Fibroblast of skin of scalp (primary cell): ENCODE measurements at regions not wholly inside any gene's neighbourhood (a gene's known extent, or its start where the extent isn't known, plus 50 kb on each side); places are given as distances from the start of the nearest gene placed in this dataset.
A peak's percentile ranks its signal among the peaks of the same experiment; 100 is the strongest.

Source experiments
- DNase-seq: peaks from one replicate; pipeline ENCODE4 v3.0.0-alpha.2; 2013

DNA sequence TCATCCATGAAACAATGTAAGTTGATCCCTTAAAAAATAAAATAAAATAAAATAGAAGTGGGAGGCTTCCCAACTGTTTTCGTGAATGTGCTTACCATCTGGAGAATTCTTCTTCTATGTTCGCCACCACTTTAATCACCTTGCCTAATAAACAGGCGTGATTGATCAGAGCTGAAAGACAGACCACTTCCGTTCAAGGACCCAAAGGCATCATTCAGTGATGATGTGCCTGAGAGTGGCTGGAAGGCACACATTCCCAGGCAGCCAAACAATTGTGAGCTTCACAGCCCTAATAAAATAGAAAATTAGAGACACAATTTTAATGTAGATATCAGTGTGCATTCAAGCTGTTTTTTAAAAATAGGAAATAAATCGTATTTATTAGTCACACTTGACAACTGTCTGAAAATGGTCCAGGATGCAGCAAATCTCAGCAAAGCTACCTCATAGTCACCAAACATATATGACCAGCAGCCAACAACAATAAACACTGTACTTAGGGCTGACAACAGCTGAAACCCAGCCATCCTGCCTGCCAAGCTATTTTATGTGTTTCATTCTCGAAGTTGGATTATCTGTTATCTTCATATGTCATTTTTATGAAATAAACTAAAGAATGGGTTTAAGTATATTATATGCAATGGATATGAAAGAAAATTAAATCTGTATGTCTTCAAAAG is 163.2 kb upstream of the FAM9B start:
- no peak for DNase-seq

DNA sequence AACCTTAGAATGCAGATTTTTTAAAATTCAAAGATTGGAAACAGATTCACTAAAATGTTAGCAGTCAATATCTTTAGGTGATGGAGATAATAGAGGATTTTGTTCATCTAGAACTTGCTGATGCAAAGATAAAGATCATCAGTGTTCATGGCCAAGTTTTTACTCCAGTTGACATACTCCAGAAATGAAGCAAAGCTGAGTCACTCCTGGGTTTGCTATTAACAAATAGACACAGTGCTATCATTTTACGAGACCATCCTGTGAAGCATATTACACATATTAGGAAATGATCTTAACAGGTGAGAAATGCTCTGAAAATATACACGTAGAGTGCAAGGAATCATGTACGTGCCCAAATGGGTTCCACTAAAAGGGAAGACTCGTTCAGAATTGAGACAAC is 170.6 kb upstream of the FAM9B start:
- DNase-seq: no peak

DNA sequence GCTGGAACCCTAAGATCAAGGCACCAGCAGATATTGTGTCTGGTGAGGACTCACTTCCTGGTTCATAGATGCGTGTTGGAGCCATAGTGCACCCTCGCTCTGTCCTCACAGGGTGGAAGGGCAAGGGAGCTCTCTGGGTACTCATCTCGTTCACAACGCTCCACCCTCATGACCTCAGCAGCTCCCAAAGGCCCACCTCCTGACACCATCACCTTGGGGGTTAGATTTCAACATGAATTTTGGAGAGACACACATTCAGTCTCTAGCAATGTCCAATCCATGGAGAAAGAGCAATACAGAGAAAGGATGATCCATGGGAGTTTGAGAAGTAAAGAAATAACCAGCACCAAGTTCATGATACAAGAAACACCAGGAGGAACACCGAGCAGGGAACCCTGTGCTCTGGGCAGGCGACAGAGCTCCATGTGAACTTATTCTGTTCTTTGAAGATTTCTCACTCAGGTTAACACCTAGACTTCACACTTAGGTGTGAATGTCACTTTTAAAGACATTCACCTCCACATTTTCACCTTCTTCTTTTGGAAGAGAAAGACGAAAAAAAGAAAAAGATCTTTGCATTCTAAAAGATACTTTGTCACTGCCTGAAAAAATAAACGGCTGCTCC is 171.8 kb upstream of the FAM9B start:
- DNase-seq: no peak

DNA sequence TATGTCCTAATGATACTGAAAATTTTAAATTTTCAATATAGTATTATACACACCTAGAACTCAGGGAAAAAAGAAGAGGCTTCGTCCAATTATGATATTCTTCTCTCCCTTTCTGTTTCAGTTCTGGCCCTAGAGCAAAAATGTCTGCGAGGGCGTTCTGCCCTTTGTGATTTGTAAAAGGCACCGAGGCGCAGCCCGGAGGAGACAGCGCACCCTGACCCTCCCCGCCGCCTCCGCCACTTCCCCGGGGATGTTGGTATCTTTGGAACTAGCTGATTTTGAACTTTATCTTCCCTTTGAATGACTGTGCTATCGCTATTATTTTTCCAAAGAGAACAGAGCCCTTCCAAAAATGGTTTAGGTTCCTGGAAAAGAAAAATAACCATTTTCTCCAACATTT is 173.2 kb upstream of the FAM9B start:
- no peak for DNase-seq

DNA sequence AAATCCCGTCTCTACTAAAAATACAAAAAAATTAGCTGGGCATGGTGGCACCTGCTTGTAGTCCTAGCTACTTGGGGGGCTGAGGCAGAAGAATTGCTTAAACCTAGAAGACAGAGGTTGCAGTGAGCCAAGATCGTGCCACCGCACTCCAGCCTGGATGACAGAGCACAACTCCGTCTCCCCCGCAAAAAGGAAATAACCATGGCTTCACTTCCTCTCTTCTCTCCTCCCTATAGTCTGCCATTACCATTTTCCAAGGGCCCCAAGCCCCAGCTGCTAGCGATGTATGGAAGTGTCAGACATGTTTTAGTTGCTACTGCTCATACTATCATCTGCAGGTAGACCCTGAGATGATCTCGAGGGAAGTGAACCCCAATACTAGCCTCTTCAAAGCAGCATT is 177.3 kb upstream of the FAM9B start:
- no peak for DNase-seq

DNA sequence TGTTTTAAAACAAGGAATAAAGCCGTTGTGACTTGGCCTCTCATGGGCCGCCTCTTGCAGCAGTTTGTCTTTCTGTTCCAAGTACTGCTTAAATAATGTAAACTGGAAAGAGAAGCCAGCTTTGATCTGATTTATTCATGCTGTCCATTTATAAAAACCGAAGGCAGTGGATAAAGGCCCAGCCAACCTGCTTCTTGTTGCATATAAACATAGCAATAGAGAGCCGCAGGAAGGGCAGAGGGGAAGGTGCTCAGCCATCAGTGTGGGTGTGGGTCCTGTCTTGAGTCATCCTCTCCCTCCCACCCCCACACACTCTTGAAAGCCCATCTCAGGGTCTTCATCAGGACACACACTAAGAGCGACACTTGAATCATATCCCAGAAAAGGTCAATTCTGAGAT is 187.9 kb upstream of the FAM9B start:
- no peak for DNase-seq

DNA sequence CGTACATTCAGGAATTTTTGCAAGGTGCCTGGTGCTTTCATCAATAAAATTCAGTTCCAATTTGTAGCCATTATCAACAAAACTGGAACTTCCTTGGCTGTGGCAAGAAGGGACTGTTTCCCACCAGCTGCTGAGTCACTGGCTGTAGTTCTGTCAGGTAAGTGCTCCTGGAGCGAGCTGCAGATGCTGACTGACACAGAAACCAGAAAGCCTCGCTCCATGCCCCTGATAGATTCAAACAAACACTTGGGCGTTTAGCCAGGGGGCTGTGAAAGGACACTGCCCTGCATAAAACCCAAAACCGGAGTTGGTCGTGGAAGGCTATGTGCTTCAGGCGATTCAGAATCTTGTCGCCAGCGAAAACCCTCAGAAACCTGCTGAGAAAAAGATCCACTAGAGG is 188.4 kb upstream of the FAM9B start:
- no peak for DNase-seq

DNA sequence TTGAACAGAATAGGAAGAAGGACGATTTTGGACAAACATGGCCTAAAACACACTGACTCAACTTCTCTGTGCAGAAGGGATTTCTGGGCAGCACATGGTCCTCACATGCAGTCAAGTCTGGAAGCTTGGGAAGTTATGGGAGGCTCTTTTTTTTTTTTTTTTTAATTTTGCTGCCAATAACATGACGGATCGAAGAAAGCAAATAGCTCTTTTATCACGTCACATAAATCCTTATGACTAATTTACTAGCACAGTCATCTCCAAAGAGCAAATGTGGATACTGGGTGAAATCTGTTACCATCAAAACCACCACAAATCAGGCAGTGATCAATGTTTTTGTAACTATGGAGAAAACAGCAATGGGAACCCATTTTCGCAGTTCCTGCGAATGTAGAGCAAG is 193.3 kb upstream of the FAM9B start:
- DNase-seq: peak; percentile 18

DNA sequence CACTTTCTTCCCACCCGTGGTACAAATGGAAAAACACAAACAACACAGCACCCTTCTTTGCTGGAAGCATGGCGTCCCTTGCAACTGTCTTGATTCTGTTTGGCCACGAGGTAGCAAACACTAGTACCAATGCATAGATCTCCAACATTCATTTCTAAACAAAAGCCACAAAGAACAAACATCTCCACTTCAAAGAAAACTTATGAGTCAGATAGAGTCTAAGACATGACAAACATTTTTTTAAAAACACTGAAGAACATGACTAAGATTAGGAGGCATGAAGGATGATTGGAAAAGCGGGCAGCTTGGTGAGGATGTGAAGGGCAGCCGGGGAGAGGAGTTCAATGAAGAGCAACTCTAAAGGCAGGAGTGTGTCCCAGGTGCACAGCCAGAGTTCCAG is 197.6 kb upstream of the FAM9B start:
- peak; percentile 17 for DNase-seq

DNA sequence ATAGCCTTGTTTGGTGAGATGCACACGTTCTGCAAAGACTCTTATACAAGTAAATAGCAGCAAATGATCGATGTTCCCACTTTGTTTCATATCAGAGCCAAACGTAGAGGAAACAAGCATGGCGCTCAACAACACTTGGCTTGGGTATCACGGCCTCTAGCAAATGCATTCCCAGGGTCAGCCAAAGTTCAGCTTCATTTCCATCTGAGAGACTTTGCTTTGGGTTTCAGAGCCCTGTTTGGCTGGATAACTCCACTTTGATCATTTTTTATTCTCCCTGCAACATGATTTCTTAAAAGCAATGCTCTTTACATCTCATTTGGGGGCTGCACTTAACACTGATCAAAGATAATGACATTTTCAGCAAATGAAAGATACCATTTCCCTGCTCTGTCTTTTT is 199.2 kb upstream of the FAM9B start:
- DNase-seq: no peak

DNA sequence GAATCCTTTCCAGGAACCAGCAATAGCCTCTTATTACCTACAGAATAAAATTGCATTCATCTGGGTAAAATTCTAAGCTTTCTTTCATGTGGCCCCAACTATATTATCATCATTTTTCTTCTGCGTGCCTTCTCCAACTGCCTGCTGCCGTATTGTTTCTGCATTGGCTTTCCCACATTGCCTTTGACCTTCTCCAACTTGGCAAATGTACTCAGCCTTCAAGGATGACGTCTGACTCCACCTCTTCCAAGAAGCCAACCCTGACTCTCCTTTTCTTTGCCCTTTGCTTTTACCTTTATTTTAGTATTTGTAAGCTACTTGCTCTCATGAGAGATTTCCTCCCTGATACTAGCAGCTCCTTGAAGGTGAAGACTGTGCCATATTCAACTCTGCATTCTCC is 200.4 kb upstream of the FAM9B start:
- no peak for DNase-seq

DNA sequence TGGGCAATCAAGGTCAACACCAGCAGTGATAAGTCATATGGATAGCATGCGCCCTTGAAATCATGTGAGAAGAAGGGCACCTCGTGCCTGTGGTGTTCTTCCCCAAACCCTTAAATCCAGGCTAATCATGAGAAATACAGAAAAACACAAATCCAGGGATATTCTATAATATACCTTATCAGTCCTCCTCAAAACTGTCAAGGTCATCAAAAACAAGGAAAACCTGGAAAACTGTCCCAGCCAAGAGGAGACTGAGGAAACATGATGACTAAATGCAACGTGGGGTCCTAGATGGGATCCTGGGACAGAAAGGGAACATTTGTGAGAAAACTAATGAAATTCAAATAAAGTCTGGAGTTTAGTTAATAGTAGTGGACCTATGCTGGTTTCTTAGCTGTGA is 201.8 kb upstream of the FAM9B start:
- DNase-seq: no peak

DNA sequence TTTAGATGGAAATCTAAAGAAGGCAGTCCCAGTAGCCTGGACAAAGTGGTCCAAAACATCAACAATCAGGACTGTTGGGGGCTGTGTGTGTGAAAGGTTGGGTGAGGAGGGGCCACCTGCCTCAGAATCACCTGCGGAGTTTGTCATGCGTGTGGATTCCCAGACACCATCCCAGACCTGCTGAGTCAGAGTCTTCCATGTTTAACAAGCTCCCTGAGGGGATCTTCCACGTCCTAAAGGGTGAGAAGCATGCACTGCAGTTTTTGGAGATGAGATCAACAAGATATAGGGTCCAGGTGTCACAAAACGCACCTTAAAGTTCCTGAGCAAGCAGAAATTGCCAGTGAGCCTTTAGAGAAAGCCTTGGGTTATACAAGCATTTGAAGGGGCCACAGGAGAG is 207.0 kb upstream of the FAM9B start:
- DNase-seq: no peak

DNA sequence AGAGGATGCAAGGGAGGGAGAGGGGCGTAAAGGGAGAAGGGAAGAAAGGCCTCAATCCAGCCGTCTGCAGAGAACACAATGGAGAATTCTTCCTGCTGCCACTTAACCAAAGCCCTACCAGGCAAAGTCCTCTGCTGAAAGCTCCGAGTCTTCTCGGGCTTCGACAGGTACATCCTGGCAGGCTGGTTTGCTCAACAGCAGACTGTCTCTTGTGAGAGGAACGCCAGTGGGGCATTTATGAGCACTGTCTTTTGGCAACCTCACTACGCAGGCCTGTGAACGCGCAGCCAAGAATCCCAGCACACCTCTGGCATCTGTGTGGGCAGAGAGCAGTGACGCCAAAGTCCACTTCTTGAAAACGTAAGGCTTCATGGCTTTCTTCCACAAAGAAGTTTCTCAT is 207.5 kb upstream of the FAM9B start:
- no peak for DNase-seq

DNA sequence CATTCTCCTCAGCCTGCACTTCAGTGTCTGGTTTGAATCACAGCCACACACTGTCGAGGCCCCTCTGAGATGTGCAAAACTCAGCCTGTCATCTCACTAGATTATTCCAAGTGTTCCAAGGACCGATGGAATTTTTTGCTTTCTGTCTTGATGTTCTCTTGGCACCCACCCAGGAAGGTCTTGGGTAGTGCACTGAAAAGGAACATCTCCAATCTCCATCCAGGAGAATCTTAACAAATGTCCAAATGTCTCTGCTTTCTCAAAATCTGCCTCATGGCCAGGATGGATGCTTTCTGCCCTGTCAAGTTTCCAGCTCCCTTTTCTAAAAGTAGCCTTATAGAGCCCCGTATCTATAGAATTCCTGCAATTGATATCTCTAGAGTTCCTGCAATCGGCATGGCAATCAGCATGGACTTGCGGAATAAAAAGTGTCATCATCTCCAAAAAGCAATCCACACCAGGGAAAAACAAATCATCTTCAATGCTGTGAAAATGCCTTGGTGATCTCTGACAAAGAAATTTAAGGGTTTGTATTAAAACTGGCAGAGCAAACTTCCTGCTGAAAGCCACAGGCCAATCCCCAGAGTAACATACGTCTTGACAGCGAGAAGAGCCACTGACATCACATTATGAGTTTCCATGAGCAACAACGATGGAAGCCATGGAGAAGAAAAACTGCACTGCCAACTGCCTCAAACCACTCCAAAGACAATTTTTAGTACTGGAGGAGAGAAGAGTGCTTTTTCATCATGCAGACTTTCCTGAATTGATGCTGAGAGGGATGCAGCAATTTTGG is 215.3 kb upstream of the FAM9B start:
- peak; percentile 12 for DNase-seq

DNA sequence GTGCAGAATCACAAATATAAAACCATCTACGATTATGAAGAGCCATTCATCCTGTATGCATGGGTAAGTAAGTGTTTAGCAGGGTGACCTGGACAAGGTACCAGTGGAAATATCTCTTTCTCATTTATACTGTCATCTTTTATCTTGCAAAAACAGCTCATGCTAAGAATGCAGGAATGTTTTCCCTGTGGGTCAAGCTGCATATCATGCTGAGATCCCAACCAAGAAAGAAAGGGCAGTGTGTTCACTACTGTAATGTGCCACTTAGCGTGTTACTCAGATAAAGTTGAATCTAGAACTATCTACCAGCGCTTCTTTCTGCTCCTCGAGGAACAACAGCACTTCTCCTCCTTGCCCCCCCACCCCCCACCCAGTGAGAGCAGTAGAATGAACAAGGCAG is 212.7 kb upstream of the TBL1X start:
- no peak for DNase-seq

DNA sequence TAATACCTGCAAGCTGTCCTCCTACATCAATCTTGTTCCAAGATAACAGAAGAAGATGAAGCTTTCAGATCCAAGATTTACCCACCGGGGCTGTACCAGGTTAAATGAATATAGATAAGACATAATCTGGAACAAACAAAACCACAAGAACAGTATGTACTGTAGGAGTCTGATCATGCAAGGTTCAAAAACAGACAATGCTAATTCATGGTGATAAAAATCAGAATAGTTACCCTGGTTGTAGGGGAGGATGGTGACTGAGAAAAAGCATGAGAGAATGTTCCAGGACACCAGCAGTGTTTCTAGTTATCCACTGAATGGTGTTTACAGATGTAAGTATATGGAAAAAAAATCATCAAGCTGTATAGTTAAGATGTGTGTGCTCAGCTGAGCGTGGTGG is 211.6 kb upstream of the TBL1X start:
- DNase-seq: no peak

DNA sequence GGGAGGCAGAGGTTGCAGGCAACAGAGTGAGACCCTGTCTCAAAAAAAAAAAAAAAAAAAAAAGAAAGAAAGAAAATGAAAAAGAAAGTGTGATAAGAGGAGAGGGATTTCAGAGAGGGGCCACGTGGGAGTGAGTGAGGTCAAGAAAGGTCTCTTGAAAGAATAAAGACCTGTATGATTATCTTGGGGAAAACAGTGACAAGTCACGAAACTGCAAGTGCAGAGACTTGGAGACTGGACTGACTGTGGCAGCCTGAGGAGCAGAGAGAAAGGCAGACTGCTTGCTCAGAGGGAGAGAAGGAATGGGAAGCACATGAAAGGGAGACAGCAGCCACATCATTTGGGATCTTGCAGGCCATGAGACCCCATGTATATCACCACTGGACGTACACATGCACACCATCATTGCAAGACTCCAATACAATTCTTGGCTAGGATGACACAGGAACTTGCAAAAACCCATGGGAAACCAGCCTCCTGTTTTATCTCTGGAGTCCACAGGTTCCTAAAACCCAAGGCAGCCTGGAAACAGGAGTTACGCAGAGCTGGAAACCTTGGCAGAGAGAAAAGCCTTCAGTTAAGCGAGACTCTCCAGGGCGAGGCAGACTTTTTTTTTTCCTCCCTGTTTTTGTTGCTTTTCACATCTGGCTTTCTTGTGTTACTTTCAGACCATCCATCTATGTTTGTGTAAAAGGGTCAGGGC is 207.0 kb upstream of the TBL1X start:
- DNase-seq: no peak

DNA sequence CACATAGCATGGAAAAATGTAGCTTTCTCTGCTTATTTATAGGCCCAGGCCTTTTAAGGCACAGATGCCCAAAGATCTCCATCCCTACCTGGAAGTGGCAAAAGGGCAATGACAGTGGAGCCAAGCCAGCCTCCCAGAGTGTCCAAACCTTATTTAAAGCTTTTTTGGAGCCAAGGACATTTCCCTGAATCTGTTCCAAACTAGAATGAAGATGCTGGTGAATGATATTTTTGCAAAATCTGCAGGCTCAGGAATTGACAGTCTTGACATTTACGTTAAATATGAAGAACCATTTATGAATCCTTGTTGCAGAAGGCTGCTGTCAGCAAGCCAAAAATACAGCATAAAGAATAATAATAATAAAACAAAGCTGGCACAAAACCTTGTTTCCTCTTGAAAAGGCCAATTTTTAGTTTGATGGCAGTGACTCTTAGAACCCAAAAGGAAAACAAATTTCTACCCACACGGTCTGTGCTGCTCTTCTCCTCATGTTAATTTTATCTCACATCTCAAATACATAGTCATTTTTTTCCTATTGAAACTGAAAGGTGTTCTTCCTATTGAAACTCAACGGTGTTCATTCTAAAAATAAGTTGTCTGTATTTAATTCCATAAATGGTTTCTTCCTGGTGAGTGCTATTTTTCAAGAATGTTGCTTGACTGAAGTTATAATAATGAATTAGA is 206.3 kb upstream of the TBL1X start:
- no peak for DNase-seq

DNA sequence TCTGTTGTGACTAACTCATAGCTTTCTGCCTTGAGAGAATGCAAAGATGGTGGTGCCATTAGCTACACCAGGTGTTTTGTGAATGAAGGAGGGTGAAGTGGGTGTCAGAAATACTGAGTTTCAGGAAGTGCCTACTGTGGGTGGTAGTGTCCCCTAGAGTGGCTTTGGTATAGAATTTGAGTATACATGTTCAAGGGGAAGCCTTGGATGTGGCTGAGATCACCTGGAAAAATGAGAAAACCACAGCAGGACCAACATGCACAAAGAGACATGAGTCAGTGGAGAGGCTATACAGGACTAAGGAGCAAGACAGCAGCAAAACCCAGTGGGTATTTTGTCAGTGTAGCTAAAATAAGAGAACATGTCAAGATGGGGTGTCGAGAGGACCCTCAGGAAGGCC is 204.3 kb upstream of the TBL1X start:
- no peak for DNase-seq

DNA sequence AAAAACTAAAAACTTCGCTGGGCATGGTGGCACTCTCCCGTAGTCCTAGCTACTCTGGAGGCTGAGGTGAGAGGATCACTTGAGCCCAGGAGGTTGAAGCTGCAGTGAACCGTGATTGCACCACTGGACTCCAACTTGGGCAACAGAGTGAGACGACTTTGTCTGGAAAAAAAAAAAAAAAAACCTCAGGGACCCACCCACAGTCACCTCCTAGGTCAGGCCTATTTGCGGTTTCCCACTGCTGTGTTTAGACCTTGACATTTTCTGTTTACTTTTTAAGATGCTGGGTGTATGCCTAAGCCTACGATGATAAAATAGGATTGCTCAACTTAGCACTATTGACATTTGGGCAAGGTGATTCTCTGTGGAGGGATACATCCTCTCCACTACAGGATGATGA is 197.4 kb upstream of the TBL1X start:
- no peak for DNase-seq

DNA sequence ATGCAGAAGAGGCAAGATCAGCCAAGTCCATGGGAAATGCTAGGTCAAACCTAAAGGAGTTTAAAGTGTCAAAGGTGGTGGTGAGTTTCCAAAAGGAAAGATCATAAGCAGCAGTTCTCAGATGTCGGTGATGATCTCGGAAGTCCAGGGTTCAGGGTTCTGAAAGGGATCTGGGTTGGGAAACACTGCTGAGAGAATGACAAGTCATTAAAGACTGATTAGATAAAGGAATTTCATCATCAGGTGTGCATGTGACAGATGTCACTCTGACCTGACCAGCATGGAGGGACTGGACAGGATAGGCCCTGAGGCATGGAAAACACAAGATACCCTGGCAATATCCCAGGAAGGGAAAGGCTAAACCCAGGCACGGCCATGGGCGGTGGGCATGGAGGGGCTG is 195.7 kb upstream of the TBL1X start:
- DNase-seq: no peak
